NCI-H82 (cell line): ENCODE measurements at regions not wholly inside any gene's neighbourhood (a gene's known extent, or its start where the extent isn't known, plus 50 kb on each side); places are given as distances from the start of the nearest gene placed in this dataset.
A peak's percentile ranks its signal among the peaks of the same experiment; 100 is the strongest.

Experiments used
- DNase-seq: peaks from one replicate; lab custom pipeline; 2025; lab: John Stamatoyannopoulos, UW

DNA sequence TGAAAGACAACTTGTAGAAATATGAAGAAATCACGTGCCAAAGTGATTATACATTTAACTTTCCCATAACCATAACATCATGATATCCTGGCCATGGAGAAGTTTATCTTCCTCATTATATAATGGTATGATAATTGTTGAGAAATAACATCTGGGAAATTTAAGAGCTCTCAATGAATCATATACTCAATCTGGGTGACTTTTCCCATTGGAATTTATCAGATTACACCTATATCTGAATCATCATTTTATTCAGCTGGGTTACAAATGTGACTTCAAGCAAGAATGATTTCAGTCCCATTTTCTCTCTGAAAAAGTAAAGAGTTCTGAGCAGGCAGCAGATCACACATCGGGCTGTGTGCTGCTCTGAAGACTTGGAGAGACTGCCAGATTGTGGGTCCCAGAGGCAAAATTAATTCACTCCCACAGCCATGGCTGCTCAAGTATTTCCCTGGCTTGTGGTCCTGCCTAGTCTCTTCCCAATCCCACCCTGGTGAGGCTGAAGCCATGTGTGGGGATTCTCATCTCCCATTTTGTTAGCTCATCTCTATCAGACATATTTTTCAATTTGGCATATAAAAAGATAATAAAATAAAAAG is 278.0 kb downstream of the MRPL39 start:
- no peak for DNase-seq

DNA sequence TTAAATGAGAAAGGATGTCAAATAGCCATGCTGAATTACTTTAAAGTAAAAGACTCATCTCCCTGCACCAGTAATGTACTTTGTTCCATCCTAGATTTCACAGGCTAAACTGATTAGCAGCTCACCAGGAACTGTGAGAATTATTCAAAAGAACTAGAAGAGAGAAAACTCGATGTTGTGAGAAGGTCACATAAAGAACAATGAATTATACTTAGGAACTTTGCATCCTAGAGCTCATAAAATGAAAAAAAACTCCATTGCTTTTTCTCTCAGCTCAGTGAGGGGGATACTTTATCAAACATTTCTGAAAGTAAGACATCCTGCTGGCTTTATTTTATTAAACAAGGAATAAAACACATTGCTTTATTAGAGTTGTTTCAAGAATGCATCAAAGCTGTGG is 278.5 kb downstream of the MRPL39 start:
- DNase-seq, result no peak

DNA sequence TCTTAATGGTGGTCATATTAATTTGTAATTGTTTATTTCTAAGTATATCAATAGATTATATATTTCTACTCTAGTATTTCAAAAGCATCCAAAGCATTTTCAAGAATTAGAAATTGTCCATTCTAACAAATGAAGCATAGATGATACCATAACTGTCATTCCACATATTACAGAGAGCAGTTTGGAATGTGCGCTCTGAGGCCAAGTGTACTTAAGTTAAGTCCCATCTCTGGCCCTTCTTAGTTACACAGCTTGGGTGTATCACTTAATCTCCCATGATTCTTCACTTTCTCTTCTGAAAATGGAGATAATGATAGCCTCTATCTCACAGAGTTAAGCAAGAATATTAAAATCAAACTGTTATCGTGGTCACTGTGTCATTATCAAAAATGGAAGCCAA is 281.1 kb downstream of the MRPL39 start:
- no peak for DNase-seq

DNA sequence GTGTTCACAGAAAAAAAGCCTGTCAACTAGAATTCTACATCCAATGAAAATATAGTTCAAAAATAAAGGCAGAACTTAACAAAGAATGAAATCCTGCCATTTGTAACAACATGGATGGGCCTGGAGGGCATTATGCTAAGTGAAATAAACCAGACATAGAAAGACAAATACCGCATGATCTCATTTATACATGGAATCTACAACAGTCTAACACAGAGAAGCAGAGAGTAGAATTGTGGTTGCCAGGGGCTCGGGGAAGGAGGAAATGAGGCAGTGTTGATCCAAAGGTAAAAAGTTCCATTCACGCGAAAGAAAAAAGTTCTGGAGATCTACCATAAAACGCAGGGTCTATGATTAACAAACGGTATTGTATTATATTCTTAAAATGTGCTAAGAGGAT is 282.6 kb downstream of the MRPL39 start:
- DNase-seq, result no peak

DNA sequence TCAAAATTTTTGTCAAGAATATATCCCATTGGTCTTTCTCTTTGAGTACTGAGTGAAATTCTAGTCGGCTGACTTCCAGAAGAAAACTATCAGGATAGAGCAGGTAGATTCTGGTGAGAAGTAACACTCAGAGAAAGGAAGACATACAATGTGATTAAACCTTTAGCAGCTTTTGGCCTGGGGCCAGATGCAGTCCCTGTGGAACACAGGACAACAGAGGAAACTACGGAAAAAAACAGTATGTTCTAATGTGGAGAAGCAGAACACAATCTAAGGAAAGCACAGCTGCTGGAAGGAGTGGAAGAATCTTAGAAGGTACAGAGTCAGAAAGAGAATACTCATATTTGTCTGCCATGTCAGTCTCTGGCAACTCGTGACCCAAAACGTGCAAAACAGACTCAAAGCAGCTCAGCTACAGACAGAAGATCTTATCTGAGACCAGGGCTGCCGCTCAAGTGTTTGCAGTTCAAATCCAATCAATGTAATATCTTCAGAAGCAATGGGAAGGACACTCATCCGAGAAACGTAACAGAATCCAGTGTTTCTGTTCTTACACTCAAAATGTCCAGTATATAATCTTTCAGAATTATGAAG is 283.8 kb downstream of the MRPL39 start:
- DNase-seq, result peak; percentile 28

DNA sequence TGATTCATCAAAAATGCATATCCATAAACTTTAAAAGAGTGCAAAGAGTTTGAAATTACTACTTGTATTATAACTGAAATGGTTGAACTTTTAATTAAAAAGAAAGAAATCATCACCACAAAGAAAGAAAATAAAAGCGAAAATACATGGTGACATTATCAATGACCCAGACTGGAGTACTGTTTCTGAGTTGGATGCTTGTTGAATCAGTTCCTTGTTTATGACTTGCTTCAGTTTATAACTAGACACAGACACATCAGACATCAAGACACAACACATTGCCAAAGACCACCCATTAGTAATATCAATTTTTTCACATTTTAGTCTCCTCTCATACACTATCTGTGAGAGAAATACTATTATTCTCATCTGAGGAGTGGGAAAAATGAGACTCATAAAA is 293.0 kb downstream of the MRPL39 start:
- no peak for DNase-seq

DNA sequence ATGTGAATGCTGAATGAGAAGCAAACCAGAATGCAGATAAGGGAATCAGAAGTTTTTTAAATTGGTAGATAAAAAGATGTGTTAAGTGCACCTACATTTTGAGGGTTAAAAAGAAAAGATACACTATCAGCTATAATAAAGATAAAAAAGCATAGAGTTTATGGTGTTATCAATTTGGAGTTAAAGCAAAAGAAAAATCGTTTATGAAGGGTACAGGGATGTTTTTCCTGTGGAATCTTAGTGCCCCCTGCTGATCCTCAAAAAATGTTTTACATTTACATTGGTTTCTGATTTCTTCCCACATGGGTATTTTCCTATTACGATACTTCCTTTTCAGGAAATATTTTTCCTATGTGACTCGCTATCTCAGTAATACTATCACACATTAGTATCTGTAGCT is 293.5 kb downstream of the MRPL39 start:
- DNase-seq, result peak; percentile 41

DNA sequence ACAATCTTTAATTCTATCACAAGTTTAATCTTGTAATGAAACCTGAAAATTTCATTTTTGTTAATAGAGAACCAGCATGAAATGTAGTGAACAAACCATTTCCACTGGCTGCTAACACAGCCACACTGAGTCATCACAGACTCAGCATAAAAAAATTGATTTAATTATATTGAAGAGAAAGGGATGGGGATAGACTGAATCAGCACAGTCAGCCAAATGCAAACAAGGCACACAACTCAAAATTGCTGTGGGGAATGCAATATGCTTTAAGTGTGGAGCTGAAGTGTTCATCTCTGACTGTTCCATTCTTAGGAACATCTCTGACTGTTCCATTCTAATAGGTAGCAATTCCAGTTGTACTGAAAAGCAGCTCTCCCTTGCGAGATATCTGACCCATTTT is 299.8 kb downstream of the MRPL39 start:
- no peak for DNase-seq

DNA sequence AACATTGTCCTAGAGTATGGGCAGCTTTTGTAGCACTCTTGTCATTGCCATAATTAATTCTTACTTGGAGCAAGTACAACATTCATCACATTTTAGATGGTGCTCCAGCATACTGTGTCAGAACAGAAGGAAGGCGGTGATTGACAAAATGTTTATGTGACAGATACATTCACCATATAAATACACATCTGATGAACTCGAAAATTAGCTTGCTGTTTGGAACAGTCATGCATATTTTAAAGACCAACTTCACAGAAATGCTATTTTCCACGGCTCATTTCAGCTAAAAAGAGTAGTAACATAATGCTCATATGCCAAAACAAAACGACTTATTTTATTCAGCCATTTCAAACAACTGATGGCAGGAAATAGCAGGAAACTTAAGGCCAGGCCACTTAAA is 302.7 kb downstream of the MRPL39 start:
- DNase-seq, result no peak

DNA sequence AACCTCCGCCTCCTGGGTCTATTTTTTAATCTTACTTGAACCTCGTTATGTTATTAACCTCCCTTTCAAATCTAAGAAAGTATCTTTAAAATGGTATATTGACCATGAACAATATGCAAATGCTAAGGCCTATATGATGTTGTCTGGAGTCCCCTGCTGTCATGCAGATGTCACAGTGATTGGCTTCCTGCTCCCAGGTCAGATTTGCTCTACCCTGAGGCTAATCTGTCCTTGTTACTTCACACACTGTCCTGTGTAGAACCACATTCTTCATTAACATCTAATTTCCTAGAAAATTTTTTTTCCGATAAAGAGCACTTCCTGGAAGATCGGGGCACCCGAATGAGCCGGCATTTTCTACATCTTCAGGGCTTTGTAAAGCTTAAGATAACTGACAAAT is 306.6 kb downstream of the MRPL39 start:
- DNase-seq, result no peak

DNA sequence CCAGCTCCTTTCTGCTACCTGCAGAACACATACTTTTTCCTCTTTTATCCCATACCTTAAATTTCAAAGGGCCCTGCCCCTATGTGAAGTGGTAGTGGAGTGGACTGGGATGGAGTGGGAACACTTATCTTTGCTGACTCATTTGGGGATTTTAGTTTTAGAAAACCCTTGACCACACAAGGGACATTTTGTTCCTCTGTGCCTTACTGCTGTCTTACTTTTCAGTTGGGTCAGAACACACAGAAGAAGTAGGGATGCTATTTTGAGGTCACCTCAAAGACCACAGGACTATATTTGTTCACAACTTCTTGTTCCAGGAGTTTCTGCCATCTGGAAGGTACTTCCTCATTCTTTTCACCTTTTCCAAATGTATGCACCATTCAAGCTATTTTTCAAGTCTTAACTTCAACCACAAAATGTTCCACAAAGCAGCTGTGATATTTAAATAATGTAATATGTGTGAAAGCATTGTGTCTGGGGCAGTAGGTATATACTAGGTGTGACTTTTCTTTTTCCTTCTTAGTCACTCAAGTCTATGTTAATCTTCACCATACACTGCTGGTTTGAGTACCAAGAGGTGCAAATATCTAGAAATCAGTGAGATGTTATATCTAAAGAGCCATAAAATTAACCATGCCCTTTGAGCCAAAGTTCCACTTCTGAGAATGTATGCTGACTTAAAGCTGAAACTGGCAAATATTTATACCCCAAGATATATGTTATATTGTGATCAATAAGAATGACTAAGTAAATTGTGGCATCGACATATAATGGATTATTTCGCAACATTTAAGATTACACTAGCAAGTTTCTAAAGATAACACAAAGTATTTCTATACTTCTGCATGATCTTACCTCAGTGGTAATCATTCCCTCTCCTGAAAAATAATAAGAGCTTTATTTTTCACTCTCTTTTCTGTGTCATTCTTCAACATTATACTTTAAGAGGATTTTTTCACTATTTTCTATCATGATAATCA is 308.5 kb downstream of the MRPL39 start:
- no peak for DNase-seq

DNA sequence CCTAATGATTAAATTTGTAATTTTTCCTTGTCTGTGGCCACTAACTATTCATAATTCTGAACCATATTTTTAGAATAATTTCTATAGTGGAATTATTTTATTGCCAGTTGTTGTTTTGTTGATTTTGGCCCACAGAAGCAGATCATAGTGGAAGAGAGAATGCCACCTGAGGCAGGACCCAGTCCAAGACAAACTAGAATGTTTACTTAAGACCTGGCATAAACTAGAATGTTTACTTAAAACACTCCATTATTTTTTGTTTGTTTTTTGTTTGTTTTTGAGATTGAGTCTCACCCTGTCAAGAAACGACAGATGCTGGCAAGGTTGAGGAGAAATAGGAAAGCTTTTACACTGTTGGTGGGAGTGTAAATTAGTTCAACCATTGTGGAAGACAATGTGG is 310.2 kb downstream of the MRPL39 start:
- no peak for DNase-seq

DNA sequence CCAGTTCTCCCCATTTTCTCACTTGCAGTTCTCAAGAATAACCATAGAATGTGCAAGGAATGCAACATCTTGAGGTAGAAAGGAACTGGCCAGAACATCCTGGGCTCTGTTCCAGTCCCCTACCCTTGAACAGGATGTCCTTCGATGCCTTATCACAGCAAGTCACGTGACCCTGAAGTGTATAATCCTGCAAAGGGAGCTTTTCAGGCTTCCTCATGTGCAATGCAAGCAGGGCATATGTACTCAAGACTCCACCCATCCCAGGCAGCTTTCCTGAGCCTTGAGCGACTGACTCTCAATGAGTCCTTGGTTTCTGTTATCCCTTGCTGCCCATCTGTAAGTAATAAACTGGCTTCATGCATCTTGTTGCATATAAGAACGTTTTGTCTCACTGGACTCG is 311.0 kb downstream of the MRPL39 start:
- peak; percentile 30 for DNase-seq

DNA sequence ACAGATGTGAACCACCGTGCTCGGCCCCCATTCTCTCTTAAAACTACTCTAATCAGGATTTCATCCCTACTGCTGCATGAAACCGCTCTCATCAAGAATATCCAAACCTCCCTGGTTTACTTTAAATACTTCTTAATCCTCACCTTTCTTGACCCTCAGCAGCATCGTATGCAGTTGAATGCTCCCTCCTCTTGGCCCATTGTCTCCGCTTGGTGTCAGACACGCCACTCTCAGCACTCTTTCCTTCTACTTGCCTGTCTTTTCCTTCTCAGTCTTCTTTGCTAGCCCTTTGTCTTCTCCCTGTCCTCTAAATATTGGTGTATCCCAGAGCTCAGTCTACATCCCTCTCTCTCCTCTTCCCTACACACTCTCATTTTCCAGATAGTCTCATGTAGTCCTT is 314.9 kb downstream of the MRPL39 start:
- DNase-seq, result no peak

DNA sequence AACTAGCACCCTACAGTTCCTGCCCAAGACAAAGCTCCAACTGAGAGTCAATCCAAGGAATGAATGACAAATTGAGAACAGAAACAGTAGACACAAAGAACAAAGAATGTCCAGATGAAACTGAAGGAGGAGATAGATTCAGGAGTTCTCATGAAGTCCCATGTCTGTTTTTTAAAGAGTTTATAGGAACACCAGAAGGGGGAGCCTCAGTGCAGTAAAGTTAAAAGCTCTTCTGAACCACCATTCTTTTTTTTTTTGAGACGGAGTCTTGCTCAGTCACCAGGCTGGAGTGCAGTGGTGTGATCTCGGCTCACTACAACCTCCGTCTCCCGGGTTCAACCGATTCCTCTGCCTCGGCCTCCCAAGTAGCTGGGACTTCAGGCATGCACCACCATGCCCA is 323.6 kb downstream of the MRPL39 start:
- peak; percentile 40 for DNase-seq

DNA sequence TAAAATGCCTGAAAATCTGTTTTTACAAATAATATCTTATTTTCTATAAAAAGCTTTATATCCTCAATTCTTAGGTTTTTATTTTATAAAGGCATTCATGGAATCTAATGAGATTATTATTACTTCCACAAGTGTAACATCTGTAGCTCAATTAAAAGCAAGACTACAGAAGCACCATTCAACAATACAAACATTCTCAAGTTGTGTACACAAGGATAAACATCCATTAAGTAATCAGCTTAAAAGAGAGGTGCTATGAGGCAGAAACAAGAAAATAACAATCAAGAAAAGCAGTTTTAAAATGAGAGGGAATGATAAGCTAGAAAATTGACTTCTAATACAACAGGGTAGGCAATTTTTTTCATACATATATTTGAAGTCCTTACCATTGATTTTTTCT is 326.1 kb downstream of the MRPL39 start:
- DNase-seq, result peak; percentile 26

DNA sequence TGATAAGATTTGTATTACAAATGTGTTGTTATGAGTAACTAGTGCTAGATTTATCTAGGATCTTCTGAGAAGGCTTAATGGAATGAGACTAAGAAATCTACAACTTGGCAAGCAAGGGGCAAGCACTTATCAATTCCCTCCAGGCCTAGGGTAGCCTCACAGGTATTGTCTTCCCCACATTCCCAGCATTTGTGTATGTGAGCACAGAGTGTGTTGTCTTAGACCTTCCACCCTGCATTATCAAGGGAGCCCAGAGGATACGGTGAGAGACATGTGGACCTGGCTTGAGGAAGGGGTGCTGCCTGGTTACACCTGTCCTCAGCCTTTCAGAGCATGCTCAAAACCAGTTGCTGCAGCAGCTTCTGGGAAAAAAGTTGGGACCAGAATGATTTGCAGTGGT is 327.2 kb downstream of the MRPL39 start:
- DNase-seq, result no peak

DNA sequence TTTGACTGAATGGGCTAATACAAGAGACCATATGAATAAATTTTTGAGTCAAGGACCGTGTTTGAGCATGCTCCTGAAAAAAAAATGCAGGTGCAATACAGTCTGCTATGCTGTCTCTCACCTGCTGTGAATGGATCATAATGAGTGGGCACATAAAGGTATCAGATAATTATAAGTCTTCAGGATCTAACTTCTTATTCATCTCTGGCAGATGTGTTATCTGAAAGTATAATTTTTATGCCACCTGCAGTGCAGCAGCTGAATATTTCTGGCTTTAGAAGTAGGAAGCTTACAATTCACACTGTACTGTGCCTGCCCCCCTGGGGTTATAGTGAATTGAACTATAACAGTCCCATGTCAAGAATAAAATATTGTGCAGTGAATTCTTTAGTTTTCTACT is 333.3 kb downstream of the MRPL39 start:
- DNase-seq, result no peak

DNA sequence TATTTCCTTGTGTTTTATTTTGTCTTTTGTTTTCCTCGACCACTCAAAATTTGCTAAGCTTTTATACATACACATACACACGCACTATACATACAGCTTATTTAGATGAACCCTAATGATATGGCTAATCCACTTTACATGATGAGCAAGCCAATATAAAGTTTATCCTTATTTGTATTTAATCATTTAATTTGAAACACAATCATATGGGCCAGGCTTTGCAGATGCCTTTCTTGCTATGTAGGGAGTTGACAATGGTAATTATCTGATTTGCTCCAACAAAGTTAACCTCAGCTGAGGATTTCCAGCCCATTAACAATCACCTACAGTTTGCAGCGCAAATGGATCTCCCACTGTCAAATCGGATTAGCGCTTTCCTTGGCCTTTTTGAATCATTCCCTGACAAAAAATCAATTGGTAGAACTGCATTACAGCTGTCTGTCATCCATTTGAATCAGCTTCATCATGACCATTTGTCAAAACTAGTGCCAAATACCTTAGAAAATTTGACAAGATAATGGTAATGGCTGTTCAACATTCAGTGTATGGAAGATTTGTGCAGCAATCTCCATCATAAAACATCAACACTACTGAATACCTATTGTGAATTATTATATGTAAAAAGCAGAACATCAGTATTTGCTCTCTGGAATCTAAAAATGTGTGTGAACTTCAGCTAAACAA is 352.6 kb downstream of the MRPL39 start:
- peak; percentile 97 for DNase-seq

DNA sequence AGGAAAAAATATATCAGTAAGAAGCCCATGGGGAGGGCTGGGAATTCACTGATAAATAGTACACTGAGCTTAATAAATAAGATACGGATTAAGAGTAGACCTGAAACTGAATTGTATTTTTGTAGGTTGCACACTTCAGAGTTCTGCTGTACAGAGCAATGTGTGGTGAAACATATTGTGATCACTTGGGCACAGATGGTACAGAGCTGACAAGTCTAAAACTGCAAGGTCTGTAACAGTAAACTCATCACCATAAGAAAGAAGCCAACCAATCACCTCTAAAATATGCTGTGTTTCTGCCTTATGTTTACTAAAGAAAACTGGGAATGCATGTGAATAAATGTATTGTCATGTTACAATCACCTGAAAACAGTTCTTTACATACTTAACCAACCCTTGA is 360.7 kb downstream of the MRPL39 start:
- DNase-seq, result no peak

DNA sequence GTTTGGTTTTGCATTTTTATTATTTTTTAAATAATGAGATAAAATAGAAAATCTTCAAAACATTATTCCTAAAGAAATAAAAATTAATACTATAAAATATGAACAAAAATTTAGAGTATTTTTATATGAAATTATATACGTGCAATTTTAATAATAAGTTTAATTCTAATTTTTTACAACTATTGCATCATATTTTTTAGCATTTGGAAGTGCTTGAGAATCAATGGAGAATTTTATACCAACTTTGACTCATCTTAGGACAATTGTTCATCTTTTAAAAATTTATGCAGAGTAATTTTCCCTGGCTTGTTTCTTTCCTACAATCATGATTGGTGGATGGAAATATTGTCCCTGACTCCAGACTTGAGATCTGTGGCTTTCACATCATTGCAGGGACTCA is 362.5 kb downstream of the MRPL39 start:
- DNase-seq, result no peak

DNA sequence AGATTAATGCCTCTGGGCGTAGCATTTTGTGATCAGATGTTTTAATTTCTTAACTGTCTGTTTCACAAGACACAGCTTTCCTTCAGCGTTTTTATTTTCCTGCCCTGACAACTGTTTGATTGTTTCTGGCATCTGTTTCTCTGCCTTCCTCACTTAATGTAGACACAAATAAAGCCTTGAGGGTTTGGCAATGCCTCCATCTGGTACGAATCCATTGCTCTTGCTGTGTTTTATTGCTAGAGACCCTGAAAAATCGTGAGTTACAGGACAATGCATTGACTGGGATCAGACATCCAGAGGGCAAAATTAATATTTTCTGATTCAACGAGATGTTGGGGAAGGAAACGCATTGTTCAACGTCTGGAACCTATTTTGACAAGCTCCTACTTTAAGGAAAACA is 363.5 kb downstream of the MRPL39 start:
- DNase-seq, result no peak

DNA sequence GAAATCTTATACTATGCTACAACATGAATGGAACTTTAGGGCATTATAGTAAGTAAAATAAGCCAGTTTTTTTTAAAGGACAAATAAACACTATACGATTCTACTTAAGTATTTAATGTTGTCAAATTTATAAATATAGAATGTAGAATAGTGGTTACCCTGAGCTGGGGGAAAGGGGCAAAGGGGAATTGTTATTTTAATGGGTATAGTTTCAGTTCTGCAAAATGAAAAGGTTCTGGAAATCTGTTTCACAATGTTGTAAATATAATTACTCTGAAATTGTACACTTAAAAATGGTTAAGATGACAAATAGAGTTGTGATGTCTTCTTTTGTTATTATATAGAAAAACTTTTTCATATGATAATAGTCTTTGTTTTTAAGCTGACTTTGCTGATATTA is 366.3 kb downstream of the MRPL39 start:
- no peak for DNase-seq
